NCI-H187 (cell line): ENCODE measurements at regions not wholly inside any gene's neighbourhood (a gene's known extent, or its start where the extent isn't known, plus 50 kb on each side); places are given as distances from the start of the nearest gene placed in this dataset.
"Not testable (repeated sequence)": the region's sequence is repeated elsewhere in the genome, so short reads cannot be mapped to it uniquely, and the experiment has no call there.

ENCODE experiments used
- DNase-seq, 2 experiments: peaks; one replicate each; lab custom pipeline; 2025; lab: John Stamatoyannopoulos, UW

DNA sequence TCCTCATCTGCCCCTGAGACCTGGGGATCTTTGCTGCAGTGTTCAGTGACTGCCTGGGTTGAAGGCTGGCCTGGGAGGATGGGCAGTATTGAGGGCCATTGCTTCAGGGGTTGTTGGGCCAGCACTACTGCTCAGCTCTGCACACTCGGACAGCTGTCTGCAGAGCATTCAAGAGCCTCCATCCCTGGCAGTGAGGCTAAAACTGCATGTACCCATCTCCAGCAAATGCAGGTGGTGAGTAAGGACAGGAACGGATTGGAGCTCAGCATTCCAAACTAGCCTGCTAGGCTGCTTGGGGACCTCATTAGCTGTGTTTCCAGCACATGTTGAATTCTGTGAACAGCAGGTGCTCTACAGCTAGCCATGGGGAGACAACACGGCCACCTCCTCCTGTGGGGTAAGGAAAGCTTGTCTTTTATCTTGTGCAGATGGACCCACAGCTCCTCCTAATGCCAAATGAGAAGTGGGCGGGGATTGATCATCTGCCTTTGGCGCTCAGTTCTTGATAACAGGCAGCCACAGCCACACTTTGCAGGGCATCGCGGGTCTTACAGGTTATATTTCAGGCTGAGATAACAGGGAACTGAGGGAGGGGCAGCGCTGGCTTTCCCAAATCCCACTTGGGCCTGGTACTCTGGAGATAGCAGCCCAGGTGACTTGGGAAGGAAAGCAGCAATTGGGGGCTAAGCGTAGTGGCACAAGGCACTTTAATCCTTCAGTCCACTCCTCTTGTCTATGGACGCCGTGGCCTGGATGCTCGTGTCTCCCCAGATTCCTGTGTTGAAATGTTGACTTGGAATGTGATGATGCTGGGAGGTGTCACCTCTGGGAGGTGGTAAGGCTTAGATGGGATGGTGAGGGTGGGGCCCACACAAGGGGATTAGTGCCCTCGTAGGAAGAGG lies 254.5 kb upstream of the B3GAT1 start:
- DNase-seq: no peak

GRCh38 chr11:134665571-134666270 lies 253.7 kb upstream of the B3GAT1 start:
- no peak for DNase-seq

GRCh38 chr11:134665188-134665535 lies 253.1 kb upstream of the B3GAT1 start:
- DNase-seq: no peak

- no peak for DNase-seq
Measured at GRCh38 chr11:134664447-134665187, 252.6 kb upstream of the B3GAT1 start.

DNA sequence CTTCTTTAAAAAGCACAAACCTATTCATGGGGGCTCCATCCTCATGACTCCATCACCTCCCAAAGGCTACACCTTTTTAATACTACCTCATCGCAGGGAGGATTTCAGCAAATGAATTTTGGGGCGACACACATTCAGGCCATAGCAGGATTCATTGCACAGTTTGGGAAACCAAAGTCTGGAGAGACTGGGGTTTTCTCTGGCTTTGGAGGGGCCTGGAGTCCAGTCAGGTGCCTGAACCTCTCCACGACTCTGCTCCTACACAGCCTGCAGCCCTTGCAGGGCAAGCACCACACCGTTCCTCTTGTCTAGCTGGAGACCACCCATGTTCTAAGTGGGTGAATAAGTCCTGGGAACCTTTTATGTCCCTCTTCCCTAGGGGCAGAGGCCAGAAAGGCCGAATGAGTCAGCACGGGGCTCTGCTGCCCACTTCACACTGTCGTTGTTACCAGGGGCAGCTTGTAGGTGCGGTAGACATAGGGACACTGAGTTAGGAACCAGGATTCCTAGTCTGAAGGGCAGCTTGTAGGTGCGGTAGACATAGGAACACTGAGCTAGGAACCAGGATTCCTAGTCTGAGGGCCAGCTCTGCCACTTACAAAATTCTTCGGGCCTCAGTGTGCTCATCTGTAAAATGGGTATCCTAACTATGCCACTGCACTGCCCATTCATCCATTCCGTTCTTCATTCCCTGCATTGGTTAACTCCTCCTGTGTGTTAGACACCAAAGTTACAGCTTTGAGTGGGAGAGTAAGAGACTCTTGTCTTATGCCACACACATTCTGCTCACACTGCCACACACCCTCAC lies 251.7 kb upstream of the B3GAT1 start:
- no peak for DNase-seq

- no peak for DNase-seq
Measured at GRCh38 chr11:134662629-134663360, 250.8 kb upstream of the B3GAT1 start.

- DNase-seq: no peak
Measured at GRCh38 chr11:134661660-134662059, 249.6 kb upstream of the B3GAT1 start.

DNA sequence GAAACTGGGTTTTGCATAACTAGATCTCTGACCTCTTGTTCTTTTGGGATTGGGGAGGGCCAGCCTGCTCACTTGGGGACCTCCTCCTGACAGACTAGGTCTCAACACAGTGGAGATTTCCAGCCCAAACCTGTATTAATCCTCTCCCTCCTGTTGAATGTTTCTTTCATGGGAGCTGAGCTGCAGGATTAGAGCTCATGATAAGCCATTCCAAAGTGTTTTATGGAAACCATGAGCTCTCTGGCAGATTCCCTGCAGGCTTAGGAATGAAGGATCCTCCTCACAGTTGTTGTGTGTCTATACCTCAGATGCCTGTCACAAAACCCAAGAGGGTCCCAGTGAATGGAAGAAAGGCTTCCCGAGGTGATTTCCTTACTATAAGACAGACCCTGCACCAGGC lies 248.4 kb upstream of the B3GAT1 start:
- DNase-seq: no peak

GRCh38 chr11:134659882-134660281 lies 247.8 kb upstream of the B3GAT1 start:
- DNase-seq: no peak

GRCh38 chr11:134658481-134659225 lies 246.6 kb upstream of the B3GAT1 start:
- DNase-seq: no peak

DNA sequence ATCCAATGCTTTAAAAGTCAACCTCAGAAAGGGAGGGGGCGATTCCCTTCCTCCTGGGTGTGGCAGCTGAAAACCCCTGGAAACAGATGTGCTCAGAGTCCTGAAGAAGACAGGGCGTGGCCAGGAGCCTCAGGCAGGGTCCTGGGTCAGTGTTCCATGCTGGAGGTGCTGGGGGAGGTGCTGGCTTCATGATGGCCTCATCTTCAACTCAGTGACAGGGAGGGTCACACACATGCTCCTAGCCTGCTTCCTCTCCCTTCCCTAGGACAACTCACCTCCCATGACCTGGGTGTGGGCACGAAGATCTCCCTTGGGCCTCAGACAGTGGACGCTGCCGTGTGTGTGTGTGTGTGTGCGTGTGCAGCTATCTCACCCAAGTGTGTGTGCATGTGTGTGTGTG lies 245.6 kb upstream of the B3GAT1 start:
- no peak for DNase-seq

DNA sequence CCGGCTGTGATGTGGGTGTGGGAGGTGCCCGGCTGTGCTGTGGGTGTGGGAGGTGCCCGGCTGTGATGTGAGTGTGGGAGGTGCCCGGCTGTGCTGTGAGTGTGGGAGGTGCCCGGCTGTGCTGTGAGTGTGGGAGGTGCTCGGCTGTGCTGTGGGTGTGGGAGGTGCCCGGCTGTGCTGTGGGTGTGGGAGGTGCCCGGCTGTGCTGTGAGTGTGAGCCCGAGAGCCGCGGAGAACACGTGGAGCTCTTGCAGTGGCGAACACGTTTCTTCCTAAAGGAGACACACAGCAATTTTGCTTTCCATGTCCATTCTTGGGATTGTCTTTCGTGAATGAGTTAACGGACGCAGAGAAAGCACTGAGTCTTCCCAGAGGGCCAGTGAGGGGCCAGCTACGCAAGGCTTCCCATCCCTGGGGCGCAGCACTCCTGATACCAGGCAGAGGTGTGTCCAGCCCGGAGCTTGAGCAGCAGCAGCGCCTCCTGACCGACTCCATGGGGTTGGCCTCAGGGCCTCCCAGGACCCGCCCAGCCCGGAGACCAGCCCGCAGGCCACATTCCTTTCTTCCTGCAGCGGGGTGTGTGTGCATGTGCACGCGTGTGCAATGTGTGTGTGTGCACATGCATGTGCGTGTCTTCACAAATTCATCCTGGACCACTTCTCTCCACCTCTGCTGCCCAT lies 245.0 kb upstream of the B3GAT1 start:
- no peak for DNase-seq

- not testable (repeated sequence) for DNase-seq
Measured at GRCh38 chr11:134656086-134656840, 244.2 kb upstream of the B3GAT1 start.

- DNase-seq: no peak
Measured at GRCh38 chr11:134655189-134655989, 243.3 kb upstream of the B3GAT1 start.

DNA sequence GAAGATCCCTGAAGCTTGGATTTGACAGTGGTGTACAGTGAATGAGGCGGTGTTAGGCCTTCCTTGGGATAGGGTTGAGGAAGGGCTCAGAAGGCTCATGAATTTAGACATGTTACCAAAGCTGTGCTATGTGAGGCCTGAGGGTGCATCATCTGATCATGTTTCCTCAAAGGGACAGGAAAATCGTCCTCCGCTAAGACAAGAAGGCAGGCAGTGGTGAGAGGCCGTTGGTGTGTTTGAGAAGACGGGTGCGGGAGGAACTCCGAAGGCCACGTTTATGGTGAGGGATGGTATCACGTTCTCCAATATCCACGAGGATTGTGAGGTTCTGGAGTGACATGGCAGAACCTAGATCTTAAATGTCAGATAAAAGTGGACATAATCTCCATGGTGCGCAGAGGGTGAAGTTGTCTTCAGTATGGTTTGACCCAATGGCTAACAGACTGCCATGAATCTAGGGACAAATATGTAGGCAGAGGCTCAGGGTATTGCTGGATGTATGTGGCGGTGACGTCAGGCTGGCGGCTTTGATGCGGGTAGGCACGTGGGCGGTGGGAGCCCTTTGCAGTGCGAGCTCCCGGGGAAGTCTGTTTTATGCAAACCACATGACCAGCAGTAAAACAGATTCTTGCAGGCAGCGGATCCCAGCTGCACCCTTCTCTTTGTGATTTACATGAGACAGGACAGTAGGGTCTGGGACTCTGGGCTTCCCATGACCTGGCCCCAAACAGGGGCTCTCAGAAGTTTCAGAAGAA lies 242.3 kb upstream of the B3GAT1 start:
- DNase-seq: no peak

GRCh38 chr11:134652586-134653255 lies 240.7 kb upstream of the B3GAT1 start:
- no peak for DNase-seq
